HepG2 (cell line): ENCODE measurements at regions not wholly inside any gene's neighbourhood (a gene's known extent, or its start where the extent isn't known, plus 50 kb on each side); places are given as distances from the start of the nearest gene placed in this dataset.

Source experiments
- ATF2 ChIP-seq: sonication (generic); formaldehyde crosslinking; IDR thresholded peaks from 2 replicates; pipeline ENCODE4 v1.4.0; 2020; ENCODE audit warnings: missing genetic modification reagents
- EZH2 ChIP-seq: conservative IDR thresholded peaks from 2 replicates; pipeline ENCODE4 v1.6.1; 2012; ENCODE audit warnings: mild to moderate bottlenecking, low read depth, low read length, moderate library complexity
- PAXIP1 ChIP-seq: sonication (generic); formaldehyde crosslinking; conservative IDR thresholded peaks from 2 replicates; pipeline ENCODE4 v1.4.0; 2020; ENCODE audit warnings: mild to moderate bottlenecking, missing genetic modification reagents, moderate library complexity
- SATB2 ChIP-seq: sonication (generic); formaldehyde crosslinking; IDR thresholded peaks from 2 replicates; pipeline ENCODE4 v1.5.0; 2020; ENCODE audit warnings: missing genetic modification reagents
- TFDP2 ChIP-seq: sonication (generic); formaldehyde crosslinking; IDR thresholded peaks from 2 replicates; pipeline ENCODE4 v1.4.0; 2020; ENCODE audit warnings: missing genetic modification reagents
- ZBTB49 ChIP-seq: sonication (generic); formaldehyde crosslinking; IDR thresholded peaks from 2 replicates; pipeline ENCODE4 v1.4.0; 2020; ENCODE audit warnings: missing genetic modification reagents, borderline replicate concordance
- ZMYM2 ChIP-seq: sonication (generic); formaldehyde crosslinking; IDR thresholded peaks from 2 replicates; pipeline ENCODE4 v1.8.0; 2022; ENCODE audit warnings: mild to moderate bottlenecking, missing genetic modification reagents
- ZNF496 ChIP-seq: sonication (generic); formaldehyde crosslinking; IDR thresholded peaks from 2 replicates; pipeline ENCODE4 v1.8.1; 2023; ENCODE audit warnings: mild to moderate bottlenecking, moderate library complexity, missing genetic modification reagents; ENCODE audit not compliant: insufficient replicate concordance
- ZNF646 ChIP-seq: sonication (generic); formaldehyde crosslinking; IDR thresholded peaks from 2 replicates; pipeline ENCODE4 v1.9.0; 2021; ENCODE audit warnings: mild to moderate bottlenecking, missing genetic modification reagents

- TF ChIP-seq ATF2 (CRISPR knock-in tag) (peak; percentile 99), SATB2 (CRISPR knock-in tag) (peak; percentile 71; the same call in 1 of the 2 replicates), ZBTB49 (CRISPR knock-in tag) (peak; percentile 82; the same call in 1 of the 2 replicates), EZH2 (no peak), ZNF646 (CRISPR knock-in tag) (peak; percentile 69; the same call in 1 of the 2 replicates), ZNF496 (CRISPR knock-in tag) (no peak), TFDP2 (CRISPR knock-in tag) (peak; percentile 42), PAXIP1 (CRISPR knock-in tag) (peak; percentile 98), ZMYM2 (CRISPR knock-in tag) (peak; percentile 89)
Observed at GRCh38 chr20:50398821-50399554, 111.2 kb upstream of the PTPN1 start (continued).
